ENCODE measurements at regions not wholly inside any gene's neighbourhood (a gene's known extent, or its start where the extent isn't known, plus 50 kb on each side); places are given as distances from the start of the nearest gene placed in this dataset.
A peak's percentile ranks its signal among the peaks of the same experiment; 100 is the strongest.

DNA sequence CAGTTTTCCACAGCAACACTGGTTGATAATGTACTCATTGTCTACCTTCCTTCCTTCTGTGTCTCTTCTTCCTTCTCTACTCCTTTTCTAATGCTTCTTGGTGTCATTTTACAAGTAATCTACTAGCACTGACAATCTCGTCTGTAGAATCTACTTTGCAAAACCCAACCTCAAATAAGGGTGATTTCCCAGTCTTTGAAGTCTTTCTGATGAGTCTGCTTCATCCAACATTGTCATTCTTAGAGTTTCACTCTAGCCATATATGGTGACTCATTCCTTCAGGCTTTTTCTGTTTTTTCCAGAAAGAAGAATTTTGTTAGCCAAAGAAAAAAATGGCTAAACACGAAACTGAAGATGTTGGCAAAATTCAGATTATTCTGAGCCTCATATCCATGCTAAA, 288.7 kb downstream of the MBD2 start:
- DNase-seq (ENCODE audit: low spot score) (no peak), ATAC-seq (no peak)
- Mint-ChIP-seq H3K9me3 (peaks cover 13% of the 10 kb centered on the region), H3K4me3 (no peak overlapping the region), H3K27ac (no peak overlapping the region), H3K27me3 (no peaks in the 10 kb centered on the region), H3K4me1 (ENCODE audit: low read depth in 2 of 2) (no peaks in the 10 kb centered on the region), H3K36me3 (no peaks in the 10 kb centered on the region)

DNA sequence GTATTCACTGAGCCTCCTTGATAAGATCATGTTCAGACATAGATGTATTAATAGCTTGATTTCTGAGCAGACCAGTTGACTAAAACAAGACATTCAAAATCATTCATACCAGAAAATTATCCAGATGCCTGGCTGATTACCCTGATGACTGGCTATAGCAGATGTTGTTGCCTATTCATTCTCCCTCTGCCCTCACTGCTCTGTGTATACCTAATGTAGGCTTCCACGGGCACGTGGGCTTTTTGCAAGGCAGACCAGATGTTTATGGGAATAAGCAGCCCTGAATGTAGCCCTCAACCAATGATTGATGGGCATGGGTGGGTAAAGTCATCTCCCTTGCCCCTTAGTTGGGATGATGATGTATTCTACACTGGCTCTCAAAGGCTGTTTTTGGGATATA, 289.1 kb downstream of the MBD2 start:
- Mint-ChIP-seq H3K27ac (no peak overlapping the region), H3K9me3 (peaks cover 14% of the 10 kb centered on the region), H3K4me1 (ENCODE audit: low read depth in 2 of 2) (no peaks in the 10 kb centered on the region), H3K27me3 (no peaks in the 10 kb centered on the region), H3K4me3 (no peak overlapping the region), H3K36me3 (no peaks in the 10 kb centered on the region)
- ATAC-seq = no peak
- DNase-seq (ENCODE audit: low spot score) = no peak

DNA sequence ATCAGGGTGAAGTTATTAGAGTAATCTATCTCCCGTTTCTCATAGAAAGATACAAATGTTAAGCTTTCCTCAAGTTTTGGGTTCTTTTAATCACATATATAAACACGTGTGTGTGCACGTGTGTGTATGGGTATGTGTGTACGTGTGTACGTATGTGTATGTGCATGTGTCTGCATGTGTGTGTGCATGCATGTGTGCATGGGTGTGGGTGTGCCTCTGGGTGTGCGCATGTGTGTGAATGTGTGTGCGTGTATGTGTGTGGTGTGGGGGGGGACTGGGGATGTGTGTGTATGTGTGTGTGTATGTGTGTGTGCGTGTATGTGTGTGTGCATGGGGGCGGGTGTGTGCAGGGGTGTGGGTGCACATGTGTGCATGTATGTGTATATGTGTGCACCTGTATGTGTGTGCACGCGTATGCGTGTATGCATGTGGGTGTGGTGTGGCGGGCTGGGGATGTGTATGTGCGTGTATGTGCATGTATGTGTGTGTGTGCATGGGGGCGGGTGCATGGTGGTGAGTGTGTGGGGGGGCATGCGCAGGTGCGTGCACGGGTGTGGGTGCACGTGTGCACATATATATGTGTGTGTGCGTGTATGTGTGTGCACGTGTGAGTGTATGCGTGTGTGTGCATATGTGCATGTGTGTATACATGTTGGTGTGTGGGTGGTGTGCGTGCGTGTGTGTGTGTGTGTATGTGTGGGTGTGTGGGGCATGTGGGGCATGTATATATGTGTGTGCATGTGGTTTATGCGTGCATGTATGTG, 304.0 kb downstream of the MBD2 start:
- no peaks in the 10 kb centered on the region for H3K4me1 Mint-ChIP-seq (ENCODE audit: low read depth in 2 of 2)
- peak in 1 of 2 donors; percentile 33 for ATAC-seq

DNA sequence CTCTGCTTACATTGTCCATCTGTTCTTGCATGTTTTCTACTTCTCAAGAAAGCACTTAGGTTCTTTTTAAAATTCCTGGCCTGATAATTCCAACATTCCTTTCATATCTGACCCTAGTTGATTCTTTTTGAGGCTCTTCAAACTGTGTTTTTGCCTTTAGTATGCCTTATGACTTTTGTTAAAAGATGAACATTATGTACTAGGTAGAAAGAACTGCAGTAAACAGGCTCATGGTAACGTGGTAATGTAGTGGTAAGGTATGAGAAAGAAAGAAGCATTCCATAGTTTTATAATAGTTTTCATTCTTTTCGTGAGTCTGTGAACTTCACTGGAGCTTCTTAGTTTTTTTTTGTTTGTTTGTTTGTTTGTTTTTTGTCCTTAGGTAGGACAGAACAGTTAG, 306.4 kb downstream of the MBD2 start:
- H3K4me1 Mint-ChIP-seq (ENCODE audit: low read depth in 2 of 2) = no peaks in the 10 kb centered on the region
- no peak overlapping the region for H3K4me3 Mint-ChIP-seq
- no peaks in the 10 kb centered on the region for H3K27me3 Mint-ChIP-seq
- no peak for DNase-seq (ENCODE audit: low spot score)
- H3K36me3 Mint-ChIP-seq = peaks cover 6% of the 10 kb centered on the region
- ATAC-seq = no peak
- H3K9me3 Mint-ChIP-seq = peaks cover 28% of the 10 kb centered on the region
- no peak overlapping the region for H3K27ac Mint-ChIP-seq

More for the DNA sequence above, 304.0 kb downstream of the MBD2 start:
- Mint-ChIP-seq H3K27ac (no peak overlapping the region), H3K36me3 (peaks cover 6% of the 10 kb centered on the region), H3K9me3 (peaks cover 26% of the 10 kb centered on the region), H3K27me3 (no peaks in the 10 kb centered on the region), H3K4me3 (no peak overlapping the region)
- DNase-seq (ENCODE audit: low spot score) = no peak

GRCh38 chr18:53911200-53911599, 313.3 kb downstream of the MBD2 start:
- no peak overlapping the region for H3K27ac Mint-ChIP-seq
- H3K27me3 Mint-ChIP-seq = no peaks in the 10 kb centered on the region
- peaks cover 9% of the 10 kb centered on the region for H3K9me3 Mint-ChIP-seq
- ATAC-seq (no peak), DNase-seq (ENCODE audit: low spot score) (no peak)
- H3K36me3 Mint-ChIP-seq = no peaks in the 10 kb centered on the region
- H3K4me1 Mint-ChIP-seq (ENCODE audit: low read depth in 2 of 2) = no peaks in the 10 kb centered on the region
- no peak overlapping the region for H3K4me3 Mint-ChIP-seq

DNA sequence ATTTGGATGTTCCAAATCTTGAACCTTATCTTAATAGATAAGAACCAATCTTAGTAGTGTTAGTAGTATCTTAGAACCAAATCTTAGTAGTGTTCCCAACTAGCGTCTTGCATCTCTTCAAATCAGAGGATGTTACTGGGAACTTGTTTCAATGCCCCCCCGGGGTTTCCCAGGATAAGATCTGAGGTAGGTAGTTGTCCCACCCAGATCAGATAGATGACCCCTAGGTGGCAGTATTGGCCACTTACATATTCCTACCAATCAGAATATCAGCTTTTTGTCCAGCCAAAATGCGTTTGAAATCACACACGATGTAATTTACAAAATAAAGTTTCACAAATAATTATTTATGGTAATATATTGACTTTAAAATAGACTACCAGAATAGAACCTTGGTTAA, 314.8 kb downstream of the MBD2 start:
- Mint-ChIP-seq H3K27me3 (no peaks in the 10 kb centered on the region), H3K4me1 (ENCODE audit: low read depth in 2 of 2) (no peaks in the 10 kb centered on the region), H3K36me3 (no peaks in the 10 kb centered on the region), H3K4me3 (no peak overlapping the region), H3K9me3 (peaks cover 6% of the 10 kb centered on the region), H3K27ac (no peak overlapping the region)
- no peak for ATAC-seq
- DNase-seq (ENCODE audit: low spot score) = no peak

DNA sequence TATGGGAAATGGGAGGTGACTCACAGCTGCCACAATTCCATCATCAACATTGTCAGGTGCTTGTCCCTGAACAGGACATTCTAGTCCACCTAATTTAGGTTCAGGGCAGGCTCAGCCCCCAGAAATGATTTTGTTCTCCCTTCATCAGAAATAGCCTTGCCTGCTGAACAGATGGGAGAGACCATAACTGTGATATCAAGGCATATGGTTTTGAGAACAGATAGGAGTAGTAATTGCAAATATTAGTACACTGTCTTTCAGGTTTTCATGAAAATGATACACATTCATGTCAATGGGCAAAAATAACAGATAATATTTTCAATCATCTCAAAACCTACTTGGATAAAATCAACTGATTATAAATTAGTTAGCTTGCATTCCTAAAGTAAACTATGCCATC, 316.5 kb downstream of the MBD2 start:
- no peaks in the 10 kb centered on the region for H3K36me3 Mint-ChIP-seq
- no peak for ATAC-seq
- DNase-seq (ENCODE audit: low spot score) = no peak
- H3K27me3 Mint-ChIP-seq = no peaks in the 10 kb centered on the region
- peaks cover 8% of the 10 kb centered on the region for H3K9me3 Mint-ChIP-seq
- H3K27ac Mint-ChIP-seq = no peak overlapping the region
- H3K4me3 Mint-ChIP-seq = no peak overlapping the region
- no peaks in the 10 kb centered on the region for H3K4me1 Mint-ChIP-seq (ENCODE audit: low read depth in 2 of 2)

GRCh38 chr18:53906681-53907080, 317.8 kb downstream of the MBD2 start:
- DNase-seq (ENCODE audit: low spot score) (no peak), ATAC-seq (no peak)
- H3K27ac Mint-ChIP-seq = no peak overlapping the region

DNA sequence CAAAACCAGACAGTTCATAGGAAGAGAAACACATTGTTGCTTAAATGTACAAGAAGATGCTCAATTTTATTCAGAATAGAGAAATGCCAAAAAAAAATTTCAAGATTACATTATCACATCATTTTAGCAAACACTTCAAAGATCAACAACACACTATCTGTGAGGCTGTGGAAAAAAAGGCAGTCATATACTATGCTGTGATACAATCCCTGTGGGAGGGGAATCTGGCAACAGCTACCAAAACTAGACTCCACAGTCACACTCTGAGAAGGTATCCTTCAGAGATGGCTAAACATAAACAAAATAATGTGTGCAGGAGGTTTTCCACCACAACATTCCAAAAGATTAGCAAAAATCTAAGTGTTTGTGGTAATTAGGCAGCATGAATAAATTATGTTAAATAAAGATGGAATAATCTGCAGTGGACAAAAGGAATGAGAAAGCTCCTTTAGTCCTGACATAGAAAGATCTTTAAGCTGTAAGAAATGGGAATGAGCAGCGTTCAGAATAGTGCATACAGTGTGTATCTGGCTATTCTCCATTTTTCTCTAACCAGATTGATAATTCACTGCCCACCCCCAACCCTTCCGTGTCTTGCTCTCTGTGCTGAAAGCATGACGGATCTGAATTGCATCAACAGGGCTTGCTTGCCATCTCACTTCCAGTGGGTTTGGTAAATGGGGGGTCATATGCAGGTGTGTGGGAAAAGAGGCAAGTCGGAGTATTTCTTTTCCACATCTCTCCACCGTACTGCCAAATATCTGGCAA, 329.6 kb downstream of the MBD2 start:
- Mint-ChIP-seq H3K4me3 (no peak overlapping the region), H3K36me3 (peaks cover 4% of the 10 kb centered on the region), H3K27ac (no peak overlapping the region), H3K9me3 (peaks cover 10% of the 10 kb centered on the region), H3K4me1 (ENCODE audit: low read depth in 2 of 2) (no peaks in the 10 kb centered on the region), H3K27me3 (no peaks in the 10 kb centered on the region)
- ATAC-seq = no peak
- DNase-seq (ENCODE audit: low spot score) = no peak

More at GRCh38 chr18:53906681-53907080, 317.8 kb downstream of the MBD2 start:
- H3K4me1 Mint-ChIP-seq (ENCODE audit: low read depth in 2 of 2) = no peaks in the 10 kb centered on the region
- H3K27me3 Mint-ChIP-seq = no peaks in the 10 kb centered on the region
- no peak overlapping the region for H3K4me3 Mint-ChIP-seq
- no peaks in the 10 kb centered on the region for H3K36me3 Mint-ChIP-seq
- peaks cover 8% of the 10 kb centered on the region for H3K9me3 Mint-ChIP-seq

GRCh38 chr18:53887447-53887846, 337.0 kb downstream of the MBD2 start:
- ATAC-seq (no peak), DNase-seq (ENCODE audit: low spot score) (no peak)
- no peak overlapping the region for H3K4me3 Mint-ChIP-seq
- H3K27me3 Mint-ChIP-seq = no peaks in the 10 kb centered on the region
- no peak overlapping the region for H3K27ac Mint-ChIP-seq
- peaks cover 8% of the 10 kb centered on the region for H3K9me3 Mint-ChIP-seq
- no peaks in the 10 kb centered on the region for H3K36me3 Mint-ChIP-seq
- no peaks in the 10 kb centered on the region for H3K4me1 Mint-ChIP-seq (ENCODE audit: low read depth in 2 of 2)

- Mint-ChIP-seq H3K9me3 (peaks cover 18% of the 10 kb centered on the region), H3K4me1 (ENCODE audit: low read depth in 2 of 2) (no peaks in the 10 kb centered on the region), H3K36me3 (no peaks in the 10 kb centered on the region), H3K4me3 (no peak overlapping the region), H3K27ac (no peak overlapping the region), H3K27me3 (no peaks in the 10 kb centered on the region)
- DNase-seq (ENCODE audit: low spot score) (no peak), ATAC-seq (no peak)
Measured at GRCh38 chr18:53886058-53886457, 338.4 kb downstream of the MBD2 start.

DNA sequence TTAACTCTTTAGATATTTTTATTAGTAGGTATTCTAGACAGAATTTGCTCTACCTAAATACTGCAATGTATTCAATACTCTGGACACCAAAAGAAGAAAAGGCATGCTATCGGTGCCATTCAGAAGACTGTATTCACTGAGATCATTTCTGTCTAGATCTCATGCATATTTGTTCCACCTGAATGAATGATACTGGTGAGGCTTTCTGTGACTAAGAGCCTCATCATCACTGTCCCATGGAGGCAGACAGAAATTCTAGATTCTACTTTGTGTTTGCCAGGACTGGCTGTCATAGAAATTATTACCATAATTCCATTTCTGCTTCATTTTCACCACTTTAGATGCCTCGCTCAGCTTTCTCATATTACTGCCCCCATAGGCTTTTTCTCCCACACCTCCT, 340.7 kb downstream of the MBD2 start:
- Mint-ChIP-seq H3K27ac (no peak overlapping the region), H3K4me3 (no peak overlapping the region), H3K9me3 (peaks cover 19% of the 10 kb centered on the region), H3K36me3 (no peaks in the 10 kb centered on the region), H3K27me3 (no peaks in the 10 kb centered on the region), H3K4me1 (ENCODE audit: low read depth in 2 of 2) (no peaks in the 10 kb centered on the region)
- no peak for ATAC-seq
- DNase-seq (ENCODE audit: low spot score) = no peak

- Mint-ChIP-seq H3K9me3 (peaks cover 5% of the 10 kb centered on the region), H3K27me3 (no peaks in the 10 kb centered on the region), H3K4me1 (ENCODE audit: low read depth in 2 of 2) (no peaks in the 10 kb centered on the region), H3K4me3 (no peak overlapping the region), H3K36me3 (no peaks in the 10 kb centered on the region), H3K27ac (no peak overlapping the region)
- no peak for ATAC-seq
- DNase-seq (ENCODE audit: low spot score) = no peak
Measured at GRCh38 chr18:53874103-53874502, 350.4 kb downstream of the MBD2 start.

DNA sequence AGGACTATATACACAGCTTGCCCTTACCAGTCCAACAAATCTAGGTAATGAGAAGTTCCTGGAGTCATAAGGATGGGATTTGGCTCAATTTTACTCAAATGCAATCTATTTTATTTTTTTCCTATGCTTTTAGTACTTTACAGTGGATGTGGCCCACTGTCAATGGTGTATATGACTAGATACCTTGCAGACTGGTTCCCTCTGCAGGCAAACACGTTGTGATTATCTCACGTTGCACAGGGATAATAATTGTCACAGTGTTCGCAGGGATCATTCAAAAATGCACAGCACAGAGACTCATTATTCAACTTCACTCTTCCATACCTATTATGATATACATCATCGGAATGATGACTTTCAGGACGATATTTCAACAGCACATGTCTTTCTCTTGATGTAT, 359.7 kb downstream of the MBD2 start:
- no peak for ATAC-seq
- Mint-ChIP-seq H3K4me3 (no peak overlapping the region), H3K27ac (no peak overlapping the region)

More for the DNA sequence above, 359.7 kb downstream of the MBD2 start:
- Mint-ChIP-seq H3K36me3 (no peaks in the 10 kb centered on the region), H3K4me1 (ENCODE audit: low read depth in 2 of 2) (no peaks in the 10 kb centered on the region), H3K9me3 (peaks cover 4% of the 10 kb centered on the region), H3K27me3 (no peaks in the 10 kb centered on the region)
- no peak for DNase-seq (ENCODE audit: low spot score)

All from natural killer cell treated with Interleukin-12 subunit alpha and Interleukin-12 subunit beta and Interleukin-15 and Interleukin-18, amount 100 ng/mL, for 72 hours (primary cell).